Activated CD8-positive, alpha-beta memory T cell treated with anti-CD3 and anti-CD28 coated beads for 36 hours (primary cell): ENCODE measurements at regions not wholly inside any gene's neighbourhood (a gene's known extent, or its start where the extent isn't known, plus 50 kb on each side); places are given as distances from the start of the nearest gene placed in this dataset.

Experiments used
- CTCF ChIA-PET: fragments of 350-600 bp; sonication (Branson Sonifier 250); formaldehyde crosslinking; loops from one replicate; lab custom pipeline; 2021; ENCODE audit warnings: antibody characterized with exemption; lab: Charles Lee
- POLR2A ChIA-PET: fragments of 350-600 bp; sonication (Branson Sonifier 250); formaldehyde crosslinking; loops from one replicate; lab custom pipeline; 2021; ENCODE audit warnings: antibody characterized with exemption; lab: Charles Lee

DNA sequence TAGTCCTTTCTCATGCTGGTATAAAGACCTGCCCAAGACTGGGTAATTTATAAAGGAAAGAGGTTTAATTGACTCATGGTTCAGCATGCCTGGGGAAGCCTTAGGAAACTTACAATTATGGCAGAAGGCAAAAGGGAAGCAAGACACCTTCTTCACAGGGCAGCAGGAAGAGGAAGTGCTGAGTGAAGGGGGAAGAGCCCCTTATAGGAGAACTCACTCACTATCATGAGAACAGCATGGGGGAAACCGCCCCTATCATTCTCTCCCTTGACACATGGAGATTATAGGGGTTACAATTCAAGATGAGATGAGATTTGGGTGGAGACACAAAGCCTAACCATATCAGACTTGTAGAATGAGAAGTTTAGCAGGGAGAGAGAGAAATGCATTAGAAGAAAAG is 373.3 kb upstream of the DIAPH2 start:
- CTCF ChIA-PET = no interaction called here
- POLR2A ChIA-PET = no interaction called here

- CTCF ChIA-PET = no interaction called here
- POLR2A ChIA-PET = no interaction called here
Measured at GRCh38 chrX:96314985-96315384, 369.7 kb upstream of the DIAPH2 start.

GRCh38 chrX:96361844-96362243 is 322.8 kb upstream of the DIAPH2 start:
- ChIA-PET CTCF (no interaction called here), POLR2A (no interaction called here)

- CTCF ChIA-PET = no interaction called here
Measured at GRCh38 chrX:96372313-96373046, 312.2 kb upstream of the DIAPH2 start.

DNA sequence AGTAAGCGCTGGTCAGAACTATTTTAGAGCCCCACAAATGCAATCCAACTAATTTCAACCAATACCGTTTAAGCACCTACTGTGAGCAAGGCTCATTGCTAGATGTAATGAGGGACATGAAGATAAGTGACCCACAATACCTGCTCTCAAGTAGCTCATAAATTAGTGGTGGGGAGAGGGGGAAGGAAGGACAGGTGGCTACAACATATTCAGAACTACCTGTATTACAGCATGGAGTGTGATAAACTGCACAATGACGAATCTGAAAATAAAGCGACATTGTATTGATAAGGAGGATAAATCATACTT is 311.6 kb upstream of the DIAPH2 start:
- ChIA-PET CTCF (no interaction called here), POLR2A (no interaction called here)

More at GRCh38 chrX:96372313-96373046, 312.2 kb upstream of the DIAPH2 start:
- POLR2A ChIA-PET = no interaction called here

- POLR2A ChIA-PET = no interaction called here
- CTCF ChIA-PET = no interaction called here
Measured at GRCh38 chrX:96376266-96376665, 308.4 kb upstream of the DIAPH2 start.

DNA sequence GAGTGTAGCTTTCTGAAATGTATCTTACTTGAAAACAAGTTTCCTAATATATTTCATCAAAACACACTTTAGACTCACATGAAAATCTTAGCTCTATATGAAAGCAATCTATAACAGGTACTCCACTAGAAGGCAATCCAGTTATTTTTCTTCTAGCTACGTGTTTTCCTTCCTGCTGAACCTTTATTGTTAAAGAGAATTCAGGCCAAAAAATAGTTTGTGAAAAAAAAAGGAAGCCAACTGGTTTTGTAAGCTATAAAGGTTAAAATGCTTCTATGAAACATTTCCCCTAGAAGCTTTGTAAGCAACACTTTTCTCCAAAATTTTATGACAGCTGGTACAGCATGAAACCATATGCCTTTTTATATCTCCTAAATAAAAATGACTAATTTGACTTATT is 304.7 kb upstream of the DIAPH2 start:
- POLR2A ChIA-PET = interaction anchor here (0.6 kb wide), 1 partner anchor 93 kb away, joined by 4 read pairs; no protein-coding TSS in a partner anchor
- CTCF ChIA-PET = no interaction called here

- ChIA-PET POLR2A (no interaction called here), CTCF (no interaction called here)
Measured at GRCh38 chrX:96382018-96382417, 302.6 kb upstream of the DIAPH2 start.

- CTCF ChIA-PET = no interaction called here
- POLR2A ChIA-PET = no interaction called here
Measured at GRCh38 chrX:96383428-96383827, 301.2 kb upstream of the DIAPH2 start.

GRCh38 chrX:96386325-96386724 is 298.3 kb upstream of the DIAPH2 start:
- POLR2A ChIA-PET = no interaction called here
- CTCF ChIA-PET = no interaction called here

GRCh38 chrX:96386981-96387380 is 297.7 kb upstream of the DIAPH2 start:
- POLR2A ChIA-PET = no interaction called here
- CTCF ChIA-PET = no interaction called here

DNA sequence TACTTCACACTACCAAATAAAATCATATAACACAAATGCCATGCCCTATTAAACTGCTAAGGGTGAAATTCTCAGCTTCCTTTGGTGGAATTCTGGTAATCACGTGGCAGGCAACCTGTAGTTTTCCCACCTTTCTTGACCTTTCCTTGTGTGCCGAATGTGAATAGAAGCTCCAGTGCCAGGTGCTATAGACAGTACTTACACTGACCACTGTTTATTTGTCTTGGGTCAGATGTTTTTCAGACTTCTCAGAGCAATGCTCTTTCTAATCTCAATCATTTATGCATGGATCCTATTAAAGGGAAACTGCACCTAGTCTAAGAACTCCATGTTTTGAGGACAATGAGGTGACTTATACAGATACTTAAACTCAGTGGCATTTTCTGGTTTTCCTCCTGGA is 296.8 kb upstream of the DIAPH2 start:
- ChIA-PET CTCF (no interaction called here), POLR2A (no interaction called here)

- CTCF ChIA-PET = no interaction called here
- POLR2A ChIA-PET = no interaction called here
Measured at GRCh38 chrX:96389281-96390047, 295.2 kb upstream of the DIAPH2 start.

DNA sequence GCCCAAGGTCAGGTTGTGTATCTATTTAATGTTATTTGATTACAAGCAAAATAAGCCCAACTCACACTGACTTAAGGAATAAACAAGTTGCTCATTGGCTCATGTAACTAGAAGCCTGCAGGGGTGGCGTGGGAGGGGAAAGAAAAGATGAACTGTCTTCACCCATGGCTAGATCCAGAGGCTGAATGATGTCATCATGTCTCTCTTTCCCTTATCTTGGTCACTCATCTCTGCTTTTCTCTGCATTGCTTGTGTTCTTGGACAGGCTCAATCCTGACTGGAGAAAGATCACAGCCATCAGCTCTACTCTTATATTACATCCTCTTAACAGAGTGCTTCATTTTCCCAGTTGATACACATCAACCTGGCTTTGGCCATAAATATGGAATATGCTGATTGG is 290.0 kb upstream of the DIAPH2 start:
- ChIA-PET CTCF (no interaction called here), POLR2A (no interaction called here)

DNA sequence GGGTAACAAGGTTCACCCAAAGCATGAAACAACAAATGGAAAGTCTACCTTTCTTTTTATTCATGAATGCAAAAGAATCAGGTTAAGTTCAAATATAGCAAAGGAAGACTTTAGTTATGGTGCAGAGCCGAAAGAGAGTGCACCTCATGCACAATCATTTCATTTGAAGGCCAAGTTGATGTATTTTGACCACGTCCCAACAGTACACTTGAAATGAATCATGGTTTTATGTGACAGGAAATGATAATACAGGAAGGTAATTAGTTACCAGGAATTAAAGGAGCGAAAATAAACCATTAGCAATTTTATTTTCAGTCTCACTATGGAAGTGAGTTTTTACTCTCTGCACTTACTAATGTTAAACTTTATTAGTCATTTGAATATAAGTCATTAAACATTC is 281.2 kb upstream of the DIAPH2 start:
- ChIA-PET POLR2A (no interaction called here), CTCF (no interaction called here)

GRCh38 chrX:96405842-96406241 is 278.8 kb upstream of the DIAPH2 start:
- ChIA-PET POLR2A (no interaction called here), CTCF (no interaction called here)

GRCh38 chrX:96407072-96407471 is 277.6 kb upstream of the DIAPH2 start:
- ChIA-PET POLR2A (no interaction called here), CTCF (no interaction called here)

DNA sequence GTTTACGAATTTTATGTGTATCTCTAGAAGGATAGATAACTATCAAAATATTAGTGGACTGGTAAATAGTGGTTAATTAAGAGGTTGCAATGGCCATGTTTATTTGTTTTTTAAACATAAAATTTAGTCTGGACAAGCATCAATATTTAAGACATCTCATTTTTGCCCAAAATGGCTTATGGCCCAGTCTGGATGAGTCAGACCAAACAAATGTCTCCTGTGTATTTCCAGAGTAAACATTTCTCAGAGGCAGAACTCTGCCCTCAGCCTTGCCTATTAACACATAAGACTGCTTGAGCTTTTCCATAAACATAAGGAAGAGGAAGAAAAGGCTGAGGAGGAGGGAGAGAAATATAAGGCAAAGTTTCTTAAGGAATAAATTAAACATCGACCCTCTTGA is 277.1 kb upstream of the DIAPH2 start:
- ChIA-PET CTCF (no interaction called here), POLR2A (no interaction called here)

DNA sequence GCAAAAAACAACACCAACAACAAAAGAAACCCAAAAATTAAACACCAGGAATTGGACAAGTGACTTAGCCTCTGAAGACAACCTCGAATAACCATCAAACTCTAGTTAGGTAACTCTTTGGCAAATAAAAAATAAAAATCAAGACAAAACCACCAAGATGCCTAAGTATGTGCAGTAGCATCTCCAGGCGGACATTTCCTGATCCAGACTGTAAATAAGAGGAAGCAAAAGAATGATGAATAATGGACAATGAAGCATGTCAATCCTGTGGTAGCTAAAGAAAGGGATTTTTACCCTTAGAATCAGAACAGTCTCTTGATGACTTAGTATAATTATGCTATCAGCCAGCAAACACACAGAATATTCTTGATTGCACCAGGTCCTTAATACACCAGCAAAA is 276.7 kb upstream of the DIAPH2 start:
- POLR2A ChIA-PET = no interaction called here
- CTCF ChIA-PET = no interaction called here

DNA sequence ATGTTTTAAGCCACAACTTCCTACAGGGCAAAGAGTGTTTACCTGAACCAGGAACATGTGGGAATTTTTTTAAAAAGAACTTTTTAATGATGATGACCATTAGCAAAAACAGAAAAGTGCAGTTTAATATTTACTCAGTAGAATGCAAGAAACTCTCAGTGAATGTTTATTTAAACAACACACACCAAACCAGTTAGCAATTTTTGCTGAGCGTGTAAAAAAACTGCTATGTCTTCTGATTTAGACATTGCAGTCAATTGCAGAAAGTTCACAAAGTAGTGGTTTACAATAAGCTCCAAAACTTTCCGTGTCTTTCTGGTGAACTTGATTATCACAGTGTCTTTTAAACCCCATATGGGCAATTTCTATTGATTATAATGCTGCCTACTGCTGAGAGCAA is 273.7 kb upstream of the DIAPH2 start:
- ChIA-PET CTCF (no interaction called here), POLR2A (no interaction called here)

DNA sequence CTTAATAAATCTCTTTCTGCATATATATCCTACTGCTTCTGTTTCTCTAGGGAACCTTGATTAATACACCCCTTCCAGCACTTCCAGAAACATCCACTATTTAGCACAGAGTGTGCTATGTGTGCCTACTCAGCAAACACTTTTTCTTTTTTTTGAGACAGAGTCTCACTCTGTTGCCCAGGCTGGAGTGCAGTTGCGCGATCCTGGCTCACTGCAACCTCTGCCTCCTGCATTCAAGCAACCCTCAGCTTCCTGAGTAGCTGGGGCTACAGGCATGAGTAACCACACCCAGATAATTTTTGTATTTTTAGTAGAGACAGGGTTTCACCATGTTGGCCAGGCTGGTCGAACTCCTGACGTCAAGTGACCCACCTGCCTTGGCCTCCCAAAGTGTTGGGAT is 266.9 kb upstream of the DIAPH2 start:
- ChIA-PET POLR2A (no interaction called here), CTCF (no interaction called here)
